Globus pallidus (tissue), 1 donor: ENCODE measurements at regions not wholly inside any gene's neighbourhood (a gene's known extent, or its start where the extent isn't known, plus 50 kb on each side); places are given as distances from the start of the nearest gene placed in this dataset.

Experiments used
- DNase-seq: peaks from one replicate; pipeline ENCODE4 v3.0.0-alpha.2; 2015; ENCODE audit warnings: low spot score

- DNase-seq, result no peak
Observed at GRCh38 chr16:72502594-72503005, 330.6 kb upstream of the PMFBP1 start.

- peak; percentile 59 for DNase-seq
Observed at GRCh38 chr16:72501739-72502593, 330.0 kb upstream of the PMFBP1 start.

GRCh38 chr16:72500545-72500944, 328.6 kb upstream of the PMFBP1 start:
- DNase-seq, result no peak

GRCh38 chr16:72493716-72494415, 321.9 kb upstream of the PMFBP1 start:
- no peak for DNase-seq

GRCh38 chr16:72487283-72487682, 315.3 kb upstream of the PMFBP1 start:
- DNase-seq, result no peak

- DNase-seq, result no peak
Observed at GRCh38 chr16:72482695-72483094, 310.7 kb upstream of the PMFBP1 start.

GRCh38 chr16:72481419-72481818, 309.5 kb upstream of the PMFBP1 start:
- DNase-seq, result no peak

GRCh38 chr16:72480911-72481310, 309.0 kb upstream of the PMFBP1 start:
- DNase-seq, result no peak

GRCh38 chr16:72475688-72476087, 303.7 kb upstream of the PMFBP1 start:
- no peak for DNase-seq

GRCh38 chr16:72474501-72475123, 302.7 kb upstream of the PMFBP1 start:
- peak; percentile 42 for DNase-seq

- no peak for DNase-seq
Observed at GRCh38 chr16:72473631-72474030, 301.7 kb upstream of the PMFBP1 start.

- DNase-seq, result no peak
Observed at GRCh38 chr16:72471317-72471924, 299.5 kb upstream of the PMFBP1 start.

GRCh38 chr16:72470541-72470940, 298.6 kb upstream of the PMFBP1 start:
- DNase-seq, result no peak

- DNase-seq, result no peak
Observed at GRCh38 chr16:72469932-72470331, 298.0 kb upstream of the PMFBP1 start.

- no peak for DNase-seq
Observed at GRCh38 chr16:72468582-72468981, 296.6 kb upstream of the PMFBP1 start.

- DNase-seq, result peak; percentile 80
Observed at GRCh38 chr16:72467157-72467759, 295.3 kb upstream of the PMFBP1 start.

- DNase-seq, result no peak
Observed at GRCh38 chr16:72464597-72465368, 292.8 kb upstream of the PMFBP1 start.

GRCh38 chr16:72464052-72464451, 292.1 kb upstream of the PMFBP1 start:
- no peak for DNase-seq

- DNase-seq, result no peak
Observed at GRCh38 chr16:72458035-72458434, 286.1 kb upstream of the PMFBP1 start.

GRCh38 chr16:72457243-72457940, 285.4 kb upstream of the PMFBP1 start:
- no peak for DNase-seq
